ENCODE measurements at regions not wholly inside any gene's neighbourhood (a gene's known extent, or its start where the extent isn't known, plus 50 kb on each side); places are given as distances from the start of the nearest gene placed in this dataset.
A peak's percentile ranks its signal among the peaks of the same experiment; 100 is the strongest.

DNA sequence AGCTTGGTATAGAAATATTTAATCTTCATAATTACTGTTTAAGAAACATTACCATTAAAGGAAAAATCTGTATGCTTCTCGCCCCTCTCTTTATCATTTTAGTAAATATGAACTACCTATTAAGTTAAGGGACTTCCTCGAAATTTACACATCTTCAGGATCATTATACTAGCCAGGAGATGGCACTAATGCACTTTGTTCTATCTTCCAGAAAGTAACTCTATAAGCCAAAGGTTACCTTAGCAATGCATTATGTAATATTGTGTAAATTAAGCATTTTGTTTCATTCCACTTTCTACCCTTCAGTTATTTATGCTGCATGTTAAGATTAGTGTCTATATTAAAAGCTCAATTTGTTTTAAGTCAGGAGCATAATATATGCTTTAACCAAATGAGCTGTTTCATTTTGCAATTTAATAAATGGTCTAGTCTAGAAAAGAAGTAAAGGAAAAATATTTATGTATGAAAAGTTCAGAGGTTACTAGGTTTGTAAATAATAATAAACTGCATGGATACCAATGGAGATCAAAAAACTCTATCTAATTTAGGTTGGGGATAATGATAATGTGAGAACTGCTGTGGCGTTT lies 128.5 kb downstream of the ANKRD7 start:
- no peak for DNase-seq (ENCODE audit: extremely low read depth, insufficient read length)
- Histone ChIP-seq H3K27me3 (replicated peaks; ENCODE audit: control insufficient read depth, insufficient read depth, low read length) (no peaks in the 10 kb centered on the region), H3K4me3 (replicated peaks; ENCODE audit: low read depth, low read length) (no peak overlapping the region), H3K36me3 (ENCODE audit: control insufficient read depth, insufficient read depth, low read length) (no peaks in the 10 kb centered on the region)
- TF ChIP-seq, protein P1, sequence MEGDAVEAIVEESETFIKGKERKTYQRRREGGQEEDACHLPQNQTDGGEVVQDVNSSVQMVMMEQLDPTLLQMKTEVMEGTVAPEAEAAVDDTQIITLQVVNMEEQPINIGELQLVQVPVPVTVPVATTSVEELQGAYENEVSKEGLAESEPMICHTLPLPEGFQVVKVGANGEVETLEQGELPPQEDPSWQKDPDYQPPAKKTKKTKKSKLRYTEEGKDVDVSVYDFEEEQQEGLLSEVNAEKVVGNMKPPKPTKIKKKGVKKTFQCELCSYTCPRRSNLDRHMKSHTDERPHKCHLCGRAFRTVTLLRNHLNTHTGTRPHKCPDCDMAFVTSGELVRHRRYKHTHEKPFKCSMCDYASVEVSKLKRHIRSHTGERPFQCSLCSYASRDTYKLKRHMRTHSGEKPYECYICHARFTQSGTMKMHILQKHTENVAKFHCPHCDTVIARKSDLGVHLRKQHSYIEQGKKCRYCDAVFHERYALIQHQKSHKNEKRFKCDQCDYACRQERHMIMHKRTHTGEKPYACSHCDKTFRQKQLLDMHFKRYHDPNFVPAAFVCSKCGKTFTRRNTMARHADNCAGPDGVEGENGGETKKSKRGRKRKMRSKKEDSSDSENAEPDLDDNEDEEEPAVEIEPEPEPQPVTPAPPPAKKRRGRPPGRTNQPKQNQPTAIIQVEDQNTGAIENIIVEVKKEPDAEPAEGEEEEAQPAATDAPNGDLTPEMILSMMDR (IDR thresholded peaks at IDR 0.05; ENCODE audit: insufficient read depth, low read length, poor library complexity, severe bottlenecking) = peak; percentile 29

DNA sequence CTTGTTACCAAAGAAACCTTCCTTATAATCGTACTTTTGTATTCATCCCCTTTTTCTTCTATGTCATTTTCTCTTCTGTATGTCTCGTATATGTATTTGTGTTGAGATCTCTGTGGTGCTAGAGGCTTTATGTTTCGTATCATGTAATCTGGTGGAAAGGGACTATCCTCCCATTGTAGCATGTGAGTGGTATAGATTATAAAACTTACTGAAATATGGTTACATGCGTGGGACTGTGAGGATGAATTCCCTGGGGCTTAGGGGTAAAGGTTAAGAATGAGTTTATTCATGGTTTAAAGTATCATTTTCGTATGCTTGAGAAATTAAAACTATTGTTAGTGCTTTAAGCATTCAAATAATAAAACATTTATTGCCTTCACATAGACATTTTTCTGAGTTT lies 141.9 kb downstream of the ANKRD7 start:
- TF ChIP-seq, protein P1 (IDR thresholded peaks at IDR 0.05; ENCODE audit: insufficient read depth, low read length, poor library complexity, severe bottlenecking) = no peak
- H3K36me3 ChIP-seq (ENCODE audit: control insufficient read depth, insufficient read depth, low read length) = no peaks in the 10 kb centered on the region
- no peak for DNase-seq (ENCODE audit: extremely low read depth, insufficient read length)

DNA sequence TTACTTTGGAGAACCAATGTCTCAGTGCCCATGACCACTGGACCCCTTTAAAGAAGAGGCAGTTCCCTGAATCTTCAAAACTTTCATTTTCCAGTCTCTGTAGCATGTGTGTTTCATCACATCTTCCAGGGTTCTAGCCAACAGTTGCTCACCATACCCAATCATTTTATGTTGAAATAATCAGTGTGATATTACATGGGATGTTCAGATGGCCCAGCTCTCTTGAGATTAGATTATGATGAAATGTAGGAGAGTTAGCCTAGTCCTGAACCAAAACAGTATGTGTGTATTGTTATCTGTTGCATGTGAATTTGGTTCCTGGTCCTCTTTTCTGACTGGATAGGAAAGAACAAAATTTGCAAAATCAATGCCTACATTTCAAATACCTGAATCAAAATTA lies 144.5 kb downstream of the ANKRD7 start:
- no peaks in the 10 kb centered on the region for H3K36me3 ChIP-seq (ENCODE audit: control insufficient read depth, insufficient read depth, low read length)
- TF ChIP-seq, protein P1 (IDR thresholded peaks at IDR 0.05; ENCODE audit: insufficient read depth, low read length, poor library complexity, severe bottlenecking) = no peak
- no peak for DNase-seq (ENCODE audit: extremely low read depth, insufficient read length)

More for the DNA sequence above, 141.9 kb downstream of the ANKRD7 start:
- Histone ChIP-seq H3K27me3 (replicated peaks; ENCODE audit: control insufficient read depth, insufficient read depth, low read length) (no peaks in the 10 kb centered on the region), H3K4me3 (replicated peaks; ENCODE audit: low read depth, low read length) (no peak overlapping the region)

DNA sequence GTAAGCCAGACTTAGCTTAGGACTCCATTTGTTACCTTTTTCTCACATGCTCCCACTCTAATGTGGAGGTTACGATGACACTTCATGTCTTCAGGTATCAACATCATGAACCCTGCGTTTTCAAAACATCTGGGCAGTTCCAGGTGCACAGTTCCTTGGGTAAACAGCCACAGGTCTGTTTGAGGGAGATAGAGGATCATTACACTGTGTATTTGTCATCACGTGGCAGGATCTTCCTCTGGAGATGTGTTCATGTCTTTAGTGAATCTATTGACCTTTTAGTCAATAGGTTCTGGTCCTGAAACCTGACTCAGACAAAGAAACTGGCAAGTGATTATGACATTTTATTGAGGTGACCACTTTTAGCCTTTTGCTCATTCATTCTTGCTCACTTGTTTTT lies 145.5 kb downstream of the ANKRD7 start:
- no peaks in the 10 kb centered on the region for H3K36me3 ChIP-seq (ENCODE audit: control insufficient read depth, insufficient read depth, low read length)
- no peak overlapping the region for H3K4me3 ChIP-seq (replicated peaks; ENCODE audit: low read depth, low read length)
- TF ChIP-seq, protein P1 (IDR thresholded peaks at IDR 0.05; ENCODE audit: insufficient read depth, low read length, poor library complexity, severe bottlenecking) = no peak
- DNase-seq (ENCODE audit: extremely low read depth, insufficient read length) = no peak
- H3K27me3 ChIP-seq (replicated peaks; ENCODE audit: control insufficient read depth, insufficient read depth, low read length) = no peaks in the 10 kb centered on the region

More for the DNA sequence above, 144.5 kb downstream of the ANKRD7 start:
- no peaks in the 10 kb centered on the region for H3K27me3 ChIP-seq (replicated peaks; ENCODE audit: control insufficient read depth, insufficient read depth, low read length)
- H3K4me3 ChIP-seq (replicated peaks; ENCODE audit: low read depth, low read length) = no peak overlapping the region

DNA sequence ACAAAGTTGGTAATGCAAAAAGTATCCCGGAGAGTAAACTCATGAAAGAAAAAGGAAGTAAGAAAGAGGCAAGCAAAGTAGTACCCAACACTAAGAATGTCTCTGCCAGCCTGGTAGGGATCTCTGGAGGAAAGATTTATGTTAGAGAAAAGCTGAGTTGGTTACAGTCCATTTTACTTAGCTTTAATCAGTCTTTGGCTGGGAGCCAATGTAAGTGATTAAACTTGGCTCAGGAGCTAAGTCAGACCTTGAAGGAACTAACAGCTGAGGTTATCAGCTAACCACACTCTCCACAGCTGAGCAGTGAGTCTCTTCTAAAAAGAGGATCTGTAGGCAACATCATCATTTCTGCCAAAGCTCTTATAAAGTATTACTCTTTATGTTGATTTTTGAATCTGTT lies 148.0 kb downstream of the ANKRD7 start:
- Histone ChIP-seq H3K27me3 (replicated peaks; ENCODE audit: control insufficient read depth, insufficient read depth, low read length) (no peaks in the 10 kb centered on the region), H3K36me3 (ENCODE audit: control insufficient read depth, insufficient read depth, low read length) (no peaks in the 10 kb centered on the region), H3K4me3 (replicated peaks; ENCODE audit: low read depth, low read length) (no peak overlapping the region)
- TF ChIP-seq, protein P1 (IDR thresholded peaks at IDR 0.05; ENCODE audit: insufficient read depth, low read length, poor library complexity, severe bottlenecking) = no peak
- DNase-seq (ENCODE audit: extremely low read depth, insufficient read length) = no peak

DNA sequence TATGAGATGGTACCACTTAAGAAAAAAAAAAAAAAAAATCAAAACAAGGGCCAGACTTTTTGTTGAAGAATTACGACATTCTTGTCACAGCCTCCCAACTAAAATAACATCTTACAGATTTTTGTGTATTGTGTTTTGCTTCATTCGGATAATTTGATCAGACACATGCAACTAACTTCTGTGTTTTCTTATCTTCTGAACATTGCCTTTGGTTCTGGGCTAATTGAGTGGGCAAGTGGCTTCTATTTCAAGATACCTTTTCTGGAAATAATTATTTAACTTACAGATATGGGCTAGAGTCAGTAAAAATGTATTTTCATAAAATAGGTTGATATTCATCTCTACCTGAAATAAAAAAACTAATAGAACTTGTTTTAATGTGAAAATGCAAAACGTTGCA lies 165.1 kb downstream of the ANKRD7 start:
- H3K27me3 ChIP-seq (replicated peaks; ENCODE audit: control insufficient read depth, insufficient read depth, low read length) = no peaks in the 10 kb centered on the region
- no peaks in the 10 kb centered on the region for H3K36me3 ChIP-seq (ENCODE audit: control insufficient read depth, insufficient read depth, low read length)
- no peak overlapping the region for H3K4me3 ChIP-seq (replicated peaks; ENCODE audit: low read depth, low read length)
- TF ChIP-seq, protein P1 (IDR thresholded peaks at IDR 0.05; ENCODE audit: insufficient read depth, low read length, poor library complexity, severe bottlenecking) = no peak
- DNase-seq (ENCODE audit: extremely low read depth, insufficient read length) = no peak
